Right renal pelvis (tissue), 4 donors: ENCODE measurements at regions not wholly inside any gene's neighbourhood (a gene's known extent, or its start where the extent isn't known, plus 50 kb on each side); places are given as distances from the start of the nearest gene placed in this dataset.

ENCODE experiments used
- DNase-seq, 4 donors: peaks; one replicate each; pipeline ENCODE4 v3.0.0-alpha.2; 2013; ENCODE audit warnings: low read depth in 4 of 4, low spot score in 3 of 4, missing footprints in 1 of 4

- DNase-seq = no peak
Measured at GRCh38 chr6:169905041-169905807, 153.8 kb downstream of the ERMARD start.

- DNase-seq = no peak
Measured at GRCh38 chr6:169904051-169904922, 152.9 kb downstream of the ERMARD start.

- no peak for DNase-seq
Measured at GRCh38 chr6:169903122-169903521, 151.7 kb downstream of the ERMARD start.

- DNase-seq = no peak
Measured at GRCh38 chr6:169902604-169903003, 151.2 kb downstream of the ERMARD start.

- no peak for DNase-seq
Measured at GRCh38 chr6:169902070-169902469, 150.6 kb downstream of the ERMARD start.

- DNase-seq = no peak
Measured at GRCh38 chr6:169899481-169900145, 148.2 kb downstream of the ERMARD start.

- no peak for DNase-seq
Measured at GRCh38 chr6:169898788-169899480, 147.5 kb downstream of the ERMARD start.

GRCh38 chr6:169897601-169898358 lies 146.4 kb downstream of the ERMARD start:
- no peak for DNase-seq

- DNase-seq = no peak
Measured at GRCh38 chr6:169896826-169897456, 145.5 kb downstream of the ERMARD start.

- DNase-seq = no peak
Measured at GRCh38 chr6:169895926-169896761, 144.7 kb downstream of the ERMARD start.

- no peak for DNase-seq
Measured at GRCh38 chr6:169895000-169895759, 143.8 kb downstream of the ERMARD start.

GRCh38 chr6:169894377-169894960 lies 143.0 kb downstream of the ERMARD start:
- DNase-seq = no peak

- no peak for DNase-seq
Measured at GRCh38 chr6:169893624-169894023, 142.2 kb downstream of the ERMARD start.

- DNase-seq = no peak
Measured at GRCh38 chr6:169891846-169892245, 140.4 kb downstream of the ERMARD start.

- DNase-seq = no peak
Measured at GRCh38 chr6:169891421-169891820, 140.0 kb downstream of the ERMARD start.

- no peak for DNase-seq
Measured at GRCh38 chr6:169890901-169891300, 139.5 kb downstream of the ERMARD start.

GRCh38 chr6:169890049-169890448 lies 138.6 kb downstream of the ERMARD start:
- DNase-seq = peak in 1 of 4 donors; percentile 7
